ENCODE measurements at regions not wholly inside any gene's neighbourhood (a gene's known extent, or its start where the extent isn't known, plus 50 kb on each side); places are given as distances from the start of the nearest gene placed in this dataset.

DNA sequence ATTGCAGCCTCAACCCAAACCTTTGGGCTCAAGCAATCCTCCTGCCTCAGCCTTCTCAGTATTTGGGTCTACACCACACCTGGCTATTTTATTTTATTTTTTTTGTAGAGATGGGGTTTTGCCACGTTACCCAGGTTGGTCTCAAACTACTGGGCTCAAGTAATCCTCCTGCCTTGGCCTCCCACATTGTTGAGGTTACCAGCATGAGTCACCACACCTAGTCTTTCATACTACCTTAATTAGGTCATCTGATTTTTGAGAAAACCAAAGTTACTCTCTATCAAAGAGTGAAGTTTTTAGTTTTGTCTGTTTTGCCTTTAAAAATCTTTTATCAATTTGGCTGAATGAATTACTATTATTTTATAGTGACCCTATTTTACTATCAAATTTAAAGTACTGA is 335.6 kb upstream of the LRRC4C start:
- Histone ChIP-seq H3K27ac (replicated peaks) (no peak overlapping the region), H3K27me3 (ENCODE audit: insufficient read depth, poor library complexity, severe bottlenecking) (no peaks in the 10 kb centered on the region), H3K4me3 (replicated peaks; ENCODE audit: insufficient read depth, low read length) (no peak overlapping the region)
- TF ChIP-seq GABPA (IDR thresholded peaks at IDR 0.05; ENCODE audit: low read depth): no peak
- TF ChIP-seq, protein P1, sequence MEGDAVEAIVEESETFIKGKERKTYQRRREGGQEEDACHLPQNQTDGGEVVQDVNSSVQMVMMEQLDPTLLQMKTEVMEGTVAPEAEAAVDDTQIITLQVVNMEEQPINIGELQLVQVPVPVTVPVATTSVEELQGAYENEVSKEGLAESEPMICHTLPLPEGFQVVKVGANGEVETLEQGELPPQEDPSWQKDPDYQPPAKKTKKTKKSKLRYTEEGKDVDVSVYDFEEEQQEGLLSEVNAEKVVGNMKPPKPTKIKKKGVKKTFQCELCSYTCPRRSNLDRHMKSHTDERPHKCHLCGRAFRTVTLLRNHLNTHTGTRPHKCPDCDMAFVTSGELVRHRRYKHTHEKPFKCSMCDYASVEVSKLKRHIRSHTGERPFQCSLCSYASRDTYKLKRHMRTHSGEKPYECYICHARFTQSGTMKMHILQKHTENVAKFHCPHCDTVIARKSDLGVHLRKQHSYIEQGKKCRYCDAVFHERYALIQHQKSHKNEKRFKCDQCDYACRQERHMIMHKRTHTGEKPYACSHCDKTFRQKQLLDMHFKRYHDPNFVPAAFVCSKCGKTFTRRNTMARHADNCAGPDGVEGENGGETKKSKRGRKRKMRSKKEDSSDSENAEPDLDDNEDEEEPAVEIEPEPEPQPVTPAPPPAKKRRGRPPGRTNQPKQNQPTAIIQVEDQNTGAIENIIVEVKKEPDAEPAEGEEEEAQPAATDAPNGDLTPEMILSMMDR (IDR thresholded peaks at IDR 0.05; ENCODE audit: insufficient read depth, low read length): no peak
- no peak for TF ChIP-seq SPI1 (IDR thresholded peaks at IDR 0.05; ENCODE audit: borderline replicate concordance, low read depth)
- TF ChIP-seq, protein P2, sequence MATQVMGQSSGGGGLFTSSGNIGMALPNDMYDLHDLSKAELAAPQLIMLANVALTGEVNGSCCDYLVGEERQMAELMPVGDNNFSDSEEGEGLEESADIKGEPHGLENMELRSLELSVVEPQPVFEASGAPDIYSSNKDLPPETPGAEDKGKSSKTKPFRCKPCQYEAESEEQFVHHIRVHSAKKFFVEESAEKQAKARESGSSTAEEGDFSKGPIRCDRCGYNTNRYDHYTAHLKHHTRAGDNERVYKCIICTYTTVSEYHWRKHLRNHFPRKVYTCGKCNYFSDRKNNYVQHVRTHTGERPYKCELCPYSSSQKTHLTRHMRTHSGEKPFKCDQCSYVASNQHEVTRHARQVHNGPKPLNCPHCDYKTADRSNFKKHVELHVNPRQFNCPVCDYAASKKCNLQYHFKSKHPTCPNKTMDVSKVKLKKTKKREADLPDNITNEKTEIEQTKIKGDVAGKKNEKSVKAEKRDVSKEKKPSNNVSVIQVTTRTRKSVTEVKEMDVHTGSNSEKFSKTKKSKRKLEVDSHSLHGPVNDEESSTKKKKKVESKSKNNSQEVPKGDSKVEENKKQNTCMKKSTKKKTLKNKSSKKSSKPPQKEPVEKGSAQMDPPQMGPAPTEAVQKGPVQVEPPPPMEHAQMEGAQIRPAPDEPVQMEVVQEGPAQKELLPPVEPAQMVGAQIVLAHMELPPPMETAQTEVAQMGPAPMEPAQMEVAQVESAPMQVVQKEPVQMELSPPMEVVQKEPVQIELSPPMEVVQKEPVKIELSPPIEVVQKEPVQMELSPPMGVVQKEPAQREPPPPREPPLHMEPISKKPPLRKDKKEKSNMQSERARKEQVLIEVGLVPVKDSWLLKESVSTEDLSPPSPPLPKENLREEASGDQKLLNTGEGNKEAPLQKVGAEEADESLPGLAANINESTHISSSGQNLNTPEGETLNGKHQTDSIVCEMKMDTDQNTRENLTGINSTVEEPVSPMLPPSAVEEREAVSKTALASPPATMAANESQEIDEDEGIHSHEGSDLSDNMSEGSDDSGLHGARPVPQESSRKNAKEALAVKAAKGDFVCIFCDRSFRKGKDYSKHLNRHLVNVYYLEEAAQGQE (IDR thresholded peaks at IDR 0.05; ENCODE audit: insufficient replicate concordance, low read depth): no peak
- no peak for TF ChIP-seq POLR2AphosphoS5 (IDR thresholded peaks at IDR 0.05; ENCODE audit: low read depth)
- DNase-seq (ENCODE audit: low read depth in 1 of 2, low spot score in 1 of 2): no peak

DNA sequence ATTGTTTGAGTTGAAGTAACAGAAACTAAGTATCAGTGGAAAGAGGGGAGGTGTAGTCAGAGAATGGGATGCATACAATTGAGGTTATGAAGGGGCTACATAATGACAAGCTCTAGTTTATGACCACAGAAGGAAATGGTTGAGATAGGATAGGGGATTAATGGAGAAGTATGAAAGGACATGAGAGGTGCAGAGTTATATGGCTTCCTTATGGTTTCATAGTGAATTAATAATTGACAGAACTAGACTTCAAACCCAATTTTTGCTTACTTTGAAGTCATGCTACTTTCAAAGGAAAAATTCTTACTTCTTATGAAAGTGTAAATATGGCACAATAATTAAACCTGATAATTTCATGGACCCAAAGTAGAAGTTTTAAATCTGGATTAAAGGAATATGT is 340.3 kb upstream of the LRRC4C start:
- Histone ChIP-seq H3K27ac (replicated peaks) (no peak overlapping the region), H3K27me3 (ENCODE audit: insufficient read depth, poor library complexity, severe bottlenecking) (no peaks in the 10 kb centered on the region)

DNA sequence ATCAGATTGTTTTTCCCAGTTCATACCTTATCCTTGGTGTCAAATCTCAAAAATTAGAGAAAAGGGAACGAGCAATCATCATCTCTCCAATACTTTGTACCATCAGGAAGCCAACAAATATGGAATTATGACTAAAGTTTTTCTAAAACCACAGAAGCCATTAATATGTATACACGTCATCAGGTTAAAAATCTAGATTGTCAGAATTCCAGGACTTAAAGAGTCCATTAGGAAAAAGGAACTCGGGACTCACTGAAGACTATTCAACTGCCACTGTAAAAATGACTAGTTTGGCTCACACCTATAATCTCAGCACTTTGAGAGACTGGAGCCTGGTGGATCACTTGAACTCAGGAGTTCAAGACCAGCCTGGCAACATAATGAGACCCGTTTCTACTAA is 344.4 kb upstream of the LRRC4C start:
- no peaks in the 10 kb centered on the region for H3K27me3 ChIP-seq (ENCODE audit: insufficient read depth, poor library complexity, severe bottlenecking)
- no peak for DNase-seq (ENCODE audit: low read depth in 1 of 2, low spot score in 1 of 2)
- H3K27ac ChIP-seq (replicated peaks): no peak overlapping the region
- no peak for TF ChIP-seq SPI1 (IDR thresholded peaks at IDR 0.05; ENCODE audit: borderline replicate concordance, low read depth)
- TF ChIP-seq, protein P2 (IDR thresholded peaks at IDR 0.05; ENCODE audit: insufficient replicate concordance, low read depth): no peak
- no peak overlapping the region for H3K4me3 ChIP-seq (replicated peaks; ENCODE audit: insufficient read depth, low read length)

More for the DNA sequence above, 340.3 kb upstream of the LRRC4C start:
- TF ChIP-seq, protein P2 (IDR thresholded peaks at IDR 0.05; ENCODE audit: insufficient replicate concordance, low read depth): no peak
- TF ChIP-seq SPI1 (IDR thresholded peaks at IDR 0.05; ENCODE audit: borderline replicate concordance, low read depth): no peak
- no peak for TF ChIP-seq GABPA (IDR thresholded peaks at IDR 0.05; ENCODE audit: low read depth)
- TF ChIP-seq, protein P1 (IDR thresholded peaks at IDR 0.05; ENCODE audit: insufficient read depth, low read length): no peak
- TF ChIP-seq POLR2AphosphoS5 (IDR thresholded peaks at IDR 0.05; ENCODE audit: low read depth): no peak
- H3K4me3 ChIP-seq (replicated peaks; ENCODE audit: insufficient read depth, low read length): no peak overlapping the region
- no peak for DNase-seq (ENCODE audit: low read depth in 1 of 2, low spot score in 1 of 2)

DNA sequence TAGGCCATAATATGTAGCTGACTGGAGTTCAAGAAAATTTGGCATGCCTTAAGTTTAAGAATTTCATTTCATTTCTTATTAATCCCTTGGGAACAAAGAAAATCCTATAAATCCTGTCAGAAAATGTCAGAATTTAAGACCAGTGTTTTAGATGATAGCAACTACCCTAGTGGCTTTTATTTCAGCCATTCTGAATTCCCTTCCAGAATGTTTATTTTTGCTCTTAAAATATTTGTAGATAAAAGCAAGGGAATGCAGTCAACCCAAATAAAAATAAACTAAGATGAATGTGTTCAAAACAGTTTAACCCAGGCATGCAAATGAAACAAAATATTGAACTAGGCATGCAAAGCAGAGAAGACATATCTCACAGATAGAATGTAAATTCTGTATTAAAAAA is 356.9 kb upstream of the LRRC4C start:
- H3K4me3 ChIP-seq (replicated peaks; ENCODE audit: insufficient read depth, low read length): no peak overlapping the region
- H3K27me3 ChIP-seq (ENCODE audit: insufficient read depth, poor library complexity, severe bottlenecking): no peaks in the 10 kb centered on the region
- TF ChIP-seq, protein P1 (IDR thresholded peaks at IDR 0.05; ENCODE audit: insufficient read depth, low read length): no peak
- TF ChIP-seq GABPA (IDR thresholded peaks at IDR 0.05; ENCODE audit: low read depth) (no peak), SPI1 (IDR thresholded peaks at IDR 0.05; ENCODE audit: borderline replicate concordance, low read depth) (no peak), POLR2AphosphoS5 (IDR thresholded peaks at IDR 0.05; ENCODE audit: low read depth) (no peak)
- TF ChIP-seq, protein P2 (IDR thresholded peaks at IDR 0.05; ENCODE audit: insufficient replicate concordance, low read depth): no peak
- DNase-seq (ENCODE audit: low read depth in 1 of 2, low spot score in 1 of 2): no peak
- no peak overlapping the region for H3K27ac ChIP-seq (replicated peaks)
